Middle frontal gyrus (tissue), 1 donor: ENCODE measurements at regions not wholly inside any gene's neighbourhood (a gene's known extent, or its start where the extent isn't known, plus 50 kb on each side); places are given as distances from the start of the nearest gene placed in this dataset.
A peak's percentile ranks its signal among the peaks of the same experiment; 100 is the strongest.

ENCODE experiments used
- DNase-seq: peaks from one replicate; pipeline ENCODE4 v3.0.0-alpha.2; 2015; ENCODE audit warnings: low spot score; ENCODE audit errors: extremely low spot score

DNA sequence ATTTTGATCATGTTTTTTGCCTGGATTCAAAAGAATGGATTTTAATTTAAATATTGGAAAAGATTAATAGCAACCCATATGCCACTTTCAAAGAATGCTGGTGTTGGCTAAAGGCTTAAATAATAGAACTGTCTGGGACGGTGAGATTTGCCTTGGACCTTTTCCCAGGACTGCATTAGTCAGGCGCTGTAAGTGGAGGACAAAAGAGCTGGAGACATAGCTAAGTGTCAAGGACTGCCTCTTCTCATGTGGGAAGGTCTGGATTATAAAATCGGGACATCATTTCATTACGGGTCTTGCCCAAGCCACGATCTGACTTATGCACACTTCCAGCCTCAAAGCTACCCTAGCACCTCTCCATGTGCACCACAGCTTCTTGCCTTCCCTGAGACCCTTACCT, 458.5 kb upstream of the DEPDC1 start:
- no peak for DNase-seq

DNA sequence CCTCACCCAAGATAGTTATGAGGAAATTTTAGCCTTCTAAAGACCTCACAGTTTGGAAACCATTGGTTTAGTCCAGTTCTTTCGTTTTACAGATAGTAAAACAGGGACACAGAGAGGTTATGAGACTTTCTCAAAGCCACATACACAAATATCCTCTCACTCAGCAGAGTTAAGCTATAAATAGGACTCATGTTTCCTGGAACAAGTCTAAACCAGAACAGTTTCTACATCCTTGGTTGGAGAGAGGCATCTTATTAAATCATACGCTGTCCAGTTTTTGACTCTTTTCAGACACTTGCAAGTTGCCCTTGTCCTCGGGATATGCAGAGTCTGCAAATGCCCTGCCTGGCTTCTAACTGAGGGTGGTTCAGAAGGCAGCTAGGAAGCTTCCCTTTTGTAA, 462.1 kb upstream of the DEPDC1 start:
- DNase-seq, result no peak

DNA sequence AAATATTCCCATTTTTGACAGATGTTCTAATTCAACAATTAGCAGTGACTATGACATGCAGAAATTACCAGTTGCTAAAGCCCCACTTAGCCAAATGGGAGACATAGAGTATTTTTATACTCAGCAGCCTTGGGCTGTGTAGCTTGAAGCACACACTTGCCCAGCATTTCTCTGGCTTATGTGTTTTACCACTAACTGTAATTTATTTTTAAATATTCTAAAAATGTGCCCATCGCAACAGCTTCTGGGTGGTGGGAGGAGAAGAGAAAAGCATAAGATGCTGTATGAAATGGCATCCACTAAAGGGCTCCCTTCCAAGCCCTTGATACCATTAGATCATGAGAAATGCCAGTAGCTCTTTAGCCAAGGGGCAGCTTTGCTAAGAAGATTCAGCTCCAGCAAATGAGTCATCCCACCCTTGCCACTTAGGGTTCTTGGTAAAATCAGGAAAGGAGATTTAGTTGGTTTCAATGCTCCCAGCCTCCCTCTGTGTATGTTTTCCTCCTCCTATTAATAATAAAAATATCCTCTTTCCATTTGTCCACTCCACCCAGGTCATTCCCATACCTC, 462.7 kb upstream of the DEPDC1 start:
- DNase-seq, result no peak

DNA sequence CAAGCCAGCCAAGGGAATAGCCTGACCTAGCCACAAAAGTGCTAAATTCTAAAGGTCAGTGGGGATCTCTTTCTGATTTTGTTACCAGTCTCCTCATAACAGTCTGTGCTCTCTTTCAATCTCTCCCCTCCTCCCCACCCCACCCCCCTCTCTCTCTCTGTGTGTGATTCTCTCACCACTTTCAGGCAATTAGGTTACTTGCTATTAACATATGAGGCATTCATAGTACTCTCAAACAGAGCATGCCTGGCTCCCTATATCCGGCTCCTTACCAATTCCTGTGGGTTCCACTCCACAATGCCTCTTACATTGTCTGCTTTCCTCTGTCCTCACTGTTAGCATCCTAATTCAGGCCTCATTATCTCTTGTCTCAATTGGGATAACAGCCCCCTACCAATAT, 464.3 kb upstream of the DEPDC1 start:
- DNase-seq, result no peak

DNA sequence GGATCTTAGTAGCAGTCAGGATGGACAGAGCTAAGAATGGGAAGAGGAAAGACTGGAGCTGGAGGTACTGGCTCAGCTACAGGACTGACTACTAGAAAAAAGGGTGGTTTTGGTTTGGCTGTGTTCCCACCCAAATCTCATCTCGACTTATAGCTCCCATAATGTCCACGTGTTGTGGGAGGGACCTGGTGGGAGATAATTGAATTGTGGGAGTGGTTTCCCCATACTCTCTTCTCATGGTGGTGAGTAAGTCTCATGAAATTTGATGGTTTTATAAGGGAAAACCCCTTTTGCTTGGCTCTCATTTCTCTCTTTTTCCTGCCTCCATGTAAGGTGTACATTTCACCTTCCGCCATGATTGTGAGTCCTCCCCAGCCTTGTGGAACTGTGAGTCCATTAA, 466.5 kb upstream of the DEPDC1 start:
- no peak for DNase-seq

DNA sequence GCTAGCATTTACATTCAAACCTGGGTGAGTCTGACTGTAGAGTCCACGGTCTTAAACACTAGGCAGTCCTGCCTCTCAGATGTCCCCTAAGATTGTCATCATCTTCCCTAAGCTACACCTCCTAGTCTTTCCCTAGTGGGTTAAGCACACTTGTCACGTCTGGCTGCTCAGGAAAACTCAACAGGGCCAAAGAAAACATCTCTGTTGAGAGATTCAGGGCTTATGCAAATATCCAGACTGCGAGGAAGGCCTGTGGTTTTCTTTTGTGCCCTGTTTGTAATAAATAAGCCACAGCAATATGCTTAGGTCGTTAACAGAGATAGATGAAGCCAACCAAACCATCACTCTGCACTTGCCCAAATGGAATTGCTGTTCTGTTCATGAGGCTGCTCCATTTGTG, 472.6 kb upstream of the DEPDC1 start:
- no peak for DNase-seq

DNA sequence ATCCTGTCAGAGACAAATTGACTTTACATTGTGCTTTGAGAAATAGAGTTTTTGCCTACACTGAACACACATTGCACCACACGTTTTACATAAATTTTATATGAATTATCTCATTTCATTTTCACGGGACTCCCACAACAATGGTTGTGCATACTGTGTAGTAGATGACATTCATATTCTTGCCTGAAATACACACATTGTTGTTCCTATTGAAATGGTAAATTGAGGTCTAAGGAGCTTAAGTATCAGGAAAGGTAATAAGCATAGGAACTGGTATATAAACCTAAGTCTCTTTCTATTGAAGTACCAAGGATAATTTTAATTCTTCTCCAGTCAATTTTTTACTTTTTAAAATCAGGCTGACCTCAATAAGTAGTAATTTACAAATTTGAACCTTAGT, 473.7 kb upstream of the DEPDC1 start:
- DNase-seq, result no peak

DNA sequence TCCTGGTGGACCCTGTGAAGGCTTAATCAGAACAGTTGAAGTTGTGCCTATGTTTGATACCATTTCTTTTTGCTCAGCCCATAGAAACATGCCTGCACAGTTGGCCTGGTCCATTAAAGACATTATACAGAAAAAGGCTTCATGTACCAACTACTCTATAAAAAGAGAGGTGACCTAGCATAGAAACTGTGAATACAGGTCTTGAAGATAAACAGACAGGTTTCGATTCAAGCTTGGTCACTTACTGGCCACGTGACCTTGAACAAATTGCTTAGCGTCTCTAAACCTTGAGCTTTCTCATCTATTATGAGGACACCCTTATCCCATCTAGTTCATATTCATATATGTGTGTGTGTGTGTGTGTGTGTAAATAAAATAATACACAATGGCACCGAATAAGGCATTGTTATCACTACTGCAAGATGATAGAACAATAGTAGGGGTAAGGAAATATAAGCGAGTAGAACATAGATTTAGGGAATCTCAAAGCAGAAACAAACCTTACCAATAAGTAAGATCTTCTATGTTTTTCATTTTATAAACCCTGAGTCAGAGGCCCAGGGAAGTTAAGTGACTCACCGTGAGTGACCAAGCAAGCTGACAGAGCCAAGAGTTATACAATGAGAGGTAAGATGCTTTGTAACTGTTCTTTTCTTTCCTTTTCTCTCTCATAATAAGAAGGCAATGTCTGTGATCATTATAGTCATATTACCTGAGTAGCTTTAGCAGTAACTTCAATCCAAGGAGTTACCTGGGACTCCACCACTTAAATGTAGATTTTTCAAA, 476.8 kb upstream of the DEPDC1 start:
- no peak for DNase-seq

DNA sequence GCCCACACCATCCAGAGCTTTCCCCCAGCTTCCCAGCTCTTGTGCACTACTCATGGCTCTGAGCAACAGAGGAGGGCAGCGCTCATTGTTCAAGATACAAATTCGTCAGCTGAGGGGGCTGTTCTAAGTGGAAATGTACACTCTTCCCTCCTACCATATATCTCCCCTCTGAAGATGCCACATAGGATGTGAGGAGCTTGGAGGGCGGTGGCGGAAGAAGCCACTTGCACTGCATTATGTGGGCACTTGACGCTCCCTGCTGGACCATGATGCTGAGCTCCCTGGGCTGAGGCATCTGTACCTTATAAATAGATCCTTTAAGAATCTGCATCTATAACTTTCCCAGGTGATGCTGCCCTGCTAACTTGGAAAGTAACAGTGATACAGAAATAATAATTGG, 477.6 kb upstream of the DEPDC1 start:
- no peak for DNase-seq

DNA sequence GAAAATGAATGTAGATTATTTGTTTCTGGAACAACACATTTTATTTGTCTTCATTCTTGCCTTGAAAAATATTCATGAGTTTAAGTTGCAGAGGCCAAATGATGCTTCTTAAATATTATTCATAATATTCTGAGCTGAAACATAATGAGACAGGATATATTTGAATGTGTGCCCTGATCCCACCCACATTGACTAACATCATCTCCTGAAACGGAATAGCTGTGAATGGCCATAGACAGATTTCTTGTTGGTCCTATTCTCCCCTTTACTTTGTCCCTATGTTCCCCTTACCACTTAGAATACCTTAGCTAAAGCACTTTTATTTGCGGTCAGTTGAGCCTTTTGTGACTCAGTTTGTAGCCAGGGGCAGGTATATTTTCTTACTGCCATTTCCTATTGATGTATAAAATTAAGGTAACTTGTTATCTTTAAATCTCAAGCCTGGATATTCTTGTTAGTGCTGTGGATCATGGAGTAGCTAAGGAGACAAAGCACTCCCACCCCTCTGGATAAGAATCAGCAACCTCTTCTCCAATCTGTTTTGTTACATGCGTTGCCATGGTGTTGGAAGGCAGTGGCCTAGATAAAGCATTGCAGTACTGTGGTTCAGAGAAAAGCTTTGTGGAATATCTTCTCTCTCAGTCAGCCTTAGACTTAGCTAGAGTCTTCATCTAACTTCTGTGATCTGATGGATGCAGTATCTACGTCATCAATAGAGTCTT, 478.5 kb upstream of the DEPDC1 start:
- peak; percentile 47 for DNase-seq

DNA sequence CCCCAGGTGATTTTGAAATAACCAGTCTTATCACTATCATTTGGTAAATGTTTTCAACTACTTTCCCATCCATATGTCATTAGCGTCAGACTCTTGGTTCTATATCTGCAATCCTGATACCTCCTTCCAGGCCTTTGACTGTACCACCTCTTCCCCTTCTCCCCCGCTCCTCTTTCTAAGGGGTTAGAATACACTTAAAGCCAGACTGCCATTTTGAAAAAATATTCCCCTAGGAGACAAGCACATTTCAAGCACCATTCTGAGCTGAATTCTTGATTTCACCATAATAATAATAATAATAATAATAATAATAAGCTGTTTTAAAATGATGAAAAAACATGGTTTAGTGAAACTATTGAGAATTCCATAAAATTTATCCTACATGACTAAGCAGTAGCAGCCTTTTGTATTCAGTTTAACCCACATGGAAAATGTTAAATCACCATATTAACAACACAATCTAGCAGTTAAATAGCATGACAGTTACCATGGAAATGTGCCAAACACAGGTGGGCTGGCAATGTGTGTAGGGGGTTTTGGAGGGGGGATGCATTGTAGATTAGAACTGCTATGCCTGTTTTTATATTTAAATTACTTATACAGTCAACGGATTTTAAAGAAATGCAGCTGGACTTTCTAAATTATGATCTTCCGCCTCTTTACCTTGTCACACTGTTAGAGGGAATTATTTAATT, 480.2 kb upstream of the DEPDC1 start:
- no peak for DNase-seq

DNA sequence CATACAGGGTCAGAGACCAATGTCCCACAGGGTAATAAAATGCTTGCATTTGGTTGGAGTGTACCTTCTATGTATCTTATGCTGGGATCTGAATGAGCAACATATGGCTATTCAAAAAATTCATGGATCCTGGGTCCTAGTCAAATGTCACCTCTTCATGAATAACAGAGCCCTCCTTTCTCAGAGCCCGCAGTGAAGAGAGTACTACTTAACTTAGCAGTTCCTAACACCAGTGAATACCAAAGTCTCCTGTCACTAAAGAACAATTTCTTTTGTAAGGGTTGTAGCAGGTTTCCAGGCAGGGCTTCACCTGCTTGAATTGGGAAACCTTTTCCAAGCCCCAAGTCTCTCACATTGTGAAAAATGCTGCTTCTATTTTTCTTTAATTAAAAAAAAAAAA, 483.0 kb upstream of the DEPDC1 start:
- no peak for DNase-seq

DNA sequence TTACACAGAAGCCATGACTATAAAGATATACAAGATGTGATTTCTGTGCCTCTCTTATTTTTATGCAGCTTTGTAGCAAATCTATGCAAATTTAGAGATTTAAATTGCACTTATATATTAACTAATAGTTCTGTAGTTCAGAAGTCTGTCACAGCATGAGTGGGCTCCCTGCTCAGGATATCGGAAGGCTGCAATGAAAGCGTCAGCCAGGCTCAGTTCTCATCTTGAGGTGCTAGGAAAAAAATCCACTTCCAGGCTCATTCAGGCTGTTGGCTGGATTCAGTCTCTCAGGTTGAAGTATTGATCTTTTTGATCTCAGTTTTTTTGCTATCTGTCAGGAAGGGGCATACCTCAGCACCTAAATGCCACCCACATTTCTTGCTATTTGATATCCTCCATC, 487.4 kb upstream of the DEPDC1 start:
- no peak for DNase-seq

DNA sequence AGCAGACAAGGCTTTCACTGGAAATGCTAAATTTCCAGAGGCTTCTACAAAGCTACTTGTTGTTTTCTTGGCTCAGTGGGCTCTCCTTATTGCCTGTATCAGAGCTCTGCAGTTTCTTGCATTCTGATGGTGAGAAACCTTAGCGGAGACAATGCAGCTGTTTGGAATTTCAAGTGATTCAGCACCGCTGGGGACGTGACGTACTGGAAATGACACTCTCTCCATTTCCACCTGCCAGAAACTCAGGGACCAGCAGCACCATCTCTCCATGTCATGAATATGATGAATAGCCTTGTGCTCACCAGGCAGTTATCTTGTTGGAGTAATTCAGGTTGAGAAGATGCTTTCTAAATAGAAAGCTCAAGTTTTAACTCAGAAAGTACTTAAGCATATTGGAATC, 497.2 kb upstream of the DEPDC1 start:
- no peak for DNase-seq

DNA sequence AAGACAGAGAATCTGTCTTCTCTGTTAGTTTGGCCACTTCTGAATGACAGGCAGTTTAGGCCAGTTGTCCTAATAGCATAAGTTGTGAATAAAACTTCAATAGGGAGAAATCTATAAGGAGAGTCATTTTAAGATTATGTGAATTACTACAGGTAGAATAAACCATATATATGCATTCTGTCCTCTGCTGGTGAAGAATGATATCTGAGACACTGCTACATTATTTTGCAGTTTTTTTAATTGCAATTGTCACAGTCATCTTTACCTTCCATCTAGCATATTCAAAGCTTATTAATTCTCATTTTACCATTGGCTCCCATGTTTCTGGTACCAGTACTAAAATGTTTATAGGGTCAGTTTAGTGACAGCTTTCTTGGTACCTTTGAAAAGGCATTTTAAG, 519.6 kb upstream of the DEPDC1 start:
- no peak for DNase-seq

DNA sequence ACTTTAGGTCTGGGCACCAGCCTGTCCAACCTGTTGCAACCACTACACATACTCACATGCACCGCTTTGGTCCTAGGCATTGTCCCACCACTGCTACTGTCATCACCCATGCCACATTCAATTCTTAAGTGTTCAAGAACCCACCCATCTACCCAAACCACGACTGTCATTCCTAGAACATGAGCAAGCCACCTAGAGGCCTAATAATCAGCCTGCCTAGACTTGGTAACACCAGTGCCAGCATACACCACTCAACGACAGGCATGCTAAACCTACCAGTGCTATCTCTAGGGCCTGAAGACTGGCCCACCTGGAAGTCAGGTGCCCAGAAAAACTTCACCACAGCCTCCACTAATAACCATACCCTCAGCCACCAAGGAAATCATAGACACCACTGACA, 532.8 kb upstream of the DEPDC1 start:
- DNase-seq, result no peak

DNA sequence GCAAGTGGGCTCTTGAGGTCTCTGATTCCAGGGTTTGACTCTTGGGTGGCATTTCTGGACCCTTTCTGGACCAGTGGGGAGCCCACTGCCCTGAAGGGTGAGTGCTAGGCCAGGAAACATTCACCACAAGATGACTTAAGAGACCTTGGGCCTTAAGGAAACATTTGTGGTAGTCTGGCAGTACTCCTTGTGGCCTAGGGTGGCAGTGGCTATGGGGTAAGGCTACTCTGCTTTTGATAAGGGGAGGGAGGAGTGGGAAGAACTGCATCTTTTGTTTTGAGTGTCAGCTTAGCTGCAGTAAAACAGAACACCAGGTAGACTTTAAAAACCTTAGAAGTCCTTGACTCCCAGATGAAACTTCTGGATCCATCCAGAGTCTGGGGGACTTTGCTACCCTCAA, 529.3 kb upstream of the LRRC7 start:
- no peak for DNase-seq

DNA sequence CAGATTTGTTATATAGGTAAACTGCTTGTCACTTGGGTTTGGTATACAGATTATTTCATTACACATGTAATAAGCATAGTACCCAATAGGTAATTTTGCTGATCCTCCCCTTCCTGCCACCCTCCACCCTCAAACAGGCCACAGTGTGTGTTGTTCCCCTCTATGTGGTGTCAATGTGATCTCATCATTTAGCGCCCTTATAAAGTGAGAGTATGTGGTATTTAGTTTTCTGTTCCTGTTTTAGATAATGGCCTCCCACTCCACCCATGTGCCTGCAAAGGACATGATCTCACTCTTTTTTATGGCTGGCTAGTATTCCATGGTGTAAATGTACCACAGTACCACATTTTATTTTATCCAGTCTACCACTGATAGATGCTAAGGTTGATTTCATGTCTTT, 522.1 kb upstream of the LRRC7 start:
- no peak for DNase-seq

DNA sequence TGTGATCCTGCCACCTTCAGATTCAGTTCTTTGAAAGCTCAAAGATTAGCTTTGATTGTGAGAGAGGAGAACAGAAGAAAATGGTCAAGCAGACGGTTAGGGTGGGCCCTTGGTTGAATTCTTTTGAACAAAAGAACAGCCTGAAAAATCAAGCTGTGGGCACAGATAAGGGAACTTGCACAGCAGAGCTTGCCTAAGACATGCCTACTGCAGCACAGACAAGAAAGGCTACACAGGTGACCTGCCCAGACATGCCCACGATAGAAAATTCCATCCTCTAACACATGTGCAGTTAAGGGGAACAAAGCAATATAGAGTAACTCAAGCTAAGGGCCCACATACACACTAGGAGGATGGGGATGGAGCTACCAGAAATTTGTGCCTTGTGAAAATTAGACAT, 512.5 kb upstream of the LRRC7 start:
- DNase-seq, result no peak

DNA sequence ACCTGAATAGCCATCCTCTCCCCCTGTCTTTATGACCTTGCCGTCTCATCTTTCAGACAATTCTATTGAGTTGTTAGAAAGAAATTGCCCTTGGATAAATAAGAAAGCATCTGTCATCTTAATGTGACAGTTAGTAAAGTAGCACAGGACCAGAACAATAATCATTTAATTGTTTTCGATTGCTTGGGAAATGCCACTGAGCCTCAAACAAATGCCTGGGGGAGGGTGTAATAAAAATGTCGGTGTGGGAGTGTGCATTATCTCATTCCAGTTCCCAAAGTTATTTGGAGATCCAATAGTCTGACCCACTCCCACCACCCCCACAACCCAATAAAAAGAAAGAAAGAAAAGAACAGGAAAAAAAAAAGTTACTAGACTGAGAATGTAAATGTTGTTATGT, 509.3 kb upstream of the LRRC7 start:
- no peak for DNase-seq

DNA sequence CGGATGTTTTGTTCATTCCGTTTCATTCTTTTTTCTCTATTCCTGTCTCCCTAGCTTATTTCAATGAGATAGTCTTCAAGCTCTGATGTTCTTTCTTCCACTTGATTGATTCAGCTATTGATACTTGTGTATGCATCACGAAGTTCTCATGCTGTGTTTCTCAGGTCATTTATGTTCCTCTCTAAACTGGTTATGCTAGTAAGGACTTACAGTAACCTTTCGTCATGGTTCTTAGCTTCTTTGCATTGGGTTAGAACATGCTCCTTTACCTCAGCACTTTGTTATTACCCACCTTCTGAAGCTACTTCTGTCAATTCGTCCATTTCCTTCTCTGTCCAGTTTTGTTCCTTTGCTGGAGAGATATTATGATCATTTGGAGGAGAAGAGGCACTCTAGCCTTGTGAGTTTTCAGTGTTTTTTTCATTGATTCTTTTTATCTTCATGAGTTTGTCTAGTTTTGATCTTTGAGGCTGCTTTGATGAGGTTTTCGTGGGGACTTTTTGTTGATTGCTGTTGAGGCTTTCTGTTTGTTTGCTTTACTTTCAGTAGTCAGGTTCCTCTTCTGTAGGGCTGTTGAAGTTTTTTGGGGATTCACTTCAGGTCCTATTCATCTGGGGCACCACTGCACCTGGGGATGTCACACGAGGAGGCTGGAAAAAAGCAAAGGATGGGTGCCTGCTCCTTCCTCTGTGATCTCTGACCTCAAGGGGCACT, 496.9 kb upstream of the LRRC7 start:
- no peak for DNase-seq

DNA sequence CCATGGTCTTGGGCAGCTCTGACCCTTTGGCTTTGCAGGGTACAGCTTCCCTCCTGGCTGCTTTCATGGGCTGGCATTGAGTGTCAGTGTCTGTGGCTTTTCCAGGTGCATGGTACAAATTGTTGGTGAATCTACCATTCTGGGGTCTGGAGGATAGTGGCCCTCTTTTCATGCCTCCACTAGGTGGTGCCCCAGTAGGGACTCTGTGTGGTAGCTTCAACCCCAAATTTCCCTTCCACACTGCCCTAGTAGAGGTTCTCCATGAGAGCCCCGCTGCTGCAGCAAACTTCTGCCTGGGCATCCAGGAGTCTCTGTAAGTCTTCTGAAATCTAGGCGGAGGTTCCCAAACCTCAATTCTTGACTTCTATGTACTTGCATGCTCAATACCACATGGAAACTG, 494.5 kb upstream of the LRRC7 start:
- no peak for DNase-seq
